Activated CD4-positive, alpha-beta T cell treated with anti-CD3 and anti-CD28 coated beads for 24 hours (primary cell): ENCODE measurements at regions not wholly inside any gene's neighbourhood (a gene's known extent, or its start where the extent isn't known, plus 50 kb on each side); places are given as distances from the start of the nearest gene placed in this dataset.

Experiments
- DNase-seq, 2 donors: peaks; one replicate each; pipeline ENCODE4 v3.0.0-alpha.2; 2020; ENCODE audit warnings: low read depth in 2 of 2

GRCh38 chr1:5660141-5660935 is 331.9 kb downstream of the NPHP4 start:
- no peak for DNase-seq

- DNase-seq, result no peak
These were observed 332.6 kb downstream of the NPHP4 start for GRCh38 chr1:5659606-5660005.

- no peak for DNase-seq
These were observed 333.6 kb downstream of the NPHP4 start for GRCh38 chr1:5658340-5659316.

GRCh38 chr1:5651964-5652821 is 340.0 kb downstream of the NPHP4 start:
- DNase-seq, result no peak

GRCh38 chr1:5651473-5651872 is 340.8 kb downstream of the NPHP4 start:
- DNase-seq, result no peak

GRCh38 chr1:5651027-5651410 is 341.2 kb downstream of the NPHP4 start:
- no peak for DNase-seq

- DNase-seq, result no peak
These were observed 341.8 kb downstream of the NPHP4 start for GRCh38 chr1:5650283-5651026.

GRCh38 chr1:5649795-5650194 is 342.4 kb downstream of the NPHP4 start:
- no peak for DNase-seq

GRCh38 chr1:5649166-5649551 is 343.1 kb downstream of the NPHP4 start:
- no peak for DNase-seq

- DNase-seq, result no peak
These were observed 343.6 kb downstream of the NPHP4 start for GRCh38 chr1:5648410-5649165.

- no peak for DNase-seq
These were observed 345.0 kb downstream of the NPHP4 start for GRCh38 chr1:5647234-5647633.

- DNase-seq, result no peak
These were observed 345.6 kb downstream of the NPHP4 start for GRCh38 chr1:5646486-5647149.

- DNase-seq, result no peak
These were observed 346.3 kb downstream of the NPHP4 start for GRCh38 chr1:5645929-5646328.

- DNase-seq, result no peak
These were observed 347.2 kb downstream of the NPHP4 start for GRCh38 chr1:5645135-5645399.

- no peak for DNase-seq
These were observed 347.7 kb downstream of the NPHP4 start for GRCh38 chr1:5644281-5645134.

- DNase-seq, result no peak
These were observed 348.7 kb downstream of the NPHP4 start for GRCh38 chr1:5643360-5644107.

- no peak for DNase-seq
These were observed 351.4 kb downstream of the NPHP4 start for GRCh38 chr1:5640845-5641244.

- DNase-seq, result no peak
These were observed 353.0 kb downstream of the NPHP4 start for GRCh38 chr1:5639106-5639722.
